Left ventricle myocardium inferior (tissue), 1 donor: ENCODE measurements at regions not wholly inside any gene's neighbourhood (a gene's known extent, or its start where the extent isn't known, plus 50 kb on each side); places are given as distances from the start of the nearest gene placed in this dataset.

ENCODE experiments used
- DNase-seq: peaks from one replicate; pipeline ENCODE4 v3.0.0-alpha.2; 2020
- H3K27ac ChIP-seq: fragments of 200-600 bp; replicated peaks from 2 replicates; pipeline ENCODE4 v1.8.0; 2021
- H3K27me3 ChIP-seq: fragments of 200-600 bp; 2 replicates; pipeline ENCODE4 v1.8.0; 2021; ENCODE audit warnings: low read depth
- H3K36me3 ChIP-seq: fragments of 200-600 bp; 2 replicates; pipeline ENCODE4 v1.8.0; 2021
- H3K4me1 ChIP-seq: fragments of 200-600 bp; 2 replicates; pipeline ENCODE4 v1.8.0; 2021
- H3K4me3 ChIP-seq: fragments of 200-600 bp; 2 replicates; pipeline ENCODE4 v1.8.0; 2021; ENCODE audit warnings: mild to moderate bottlenecking, moderate library complexity
- H3K9me3 ChIP-seq: fragments of 200-600 bp; replicated peaks from 2 replicates; pipeline ENCODE4 v1.8.0; 2021
- CTCF ChIP-seq: fragments of 200-600 bp; IDR thresholded peaks from 2 replicates; pipeline ENCODE4 v1.8.0; 2021; ENCODE audit warnings: antibody characterized with exemption, mild to moderate bottlenecking, borderline replicate concordance
- intact Hi-C: fragments of 100-400 bp; cut with micrococcal nuclease; formaldehyde crosslinking; loops from one replicate; pipeline ENCODE4 v1.11.0; 2022
- donor health status: DM: no; HTN: yes; CAD: no; lungs with severe emphysema.

- Histone ChIP-seq H3K9me3 (no peaks in the 10 kb centered on the region), H3K4me3 (no peak overlapping the region), H3K27me3 (no peaks in the 10 kb centered on the region), H3K4me1 (peaks cover 10% of the 10 kb centered on the region), H3K36me3 (no peaks in the 10 kb centered on the region), H3K27ac (no peak overlapping the region)
- no peak for TF ChIP-seq CTCF
- DNase-seq, result no peak
- intact Hi-C loops, result no loop called here
These were observed 103.0 kb upstream of the ZNF32 start for GRCh38 chr10:43751646-43752045.

- Histone ChIP-seq H3K36me3 (no peaks in the 10 kb centered on the region), H3K27ac (no peak overlapping the region), H3K27me3 (no peaks in the 10 kb centered on the region), H3K4me3 (no peak overlapping the region), H3K4me1 (peaks cover 10% of the 10 kb centered on the region), H3K9me3 (no peaks in the 10 kb centered on the region)
- intact Hi-C loops, result no loop called here
- DNase-seq, result no peak
- TF ChIP-seq CTCF, result no peak
These were observed 101.4 kb upstream of the ZNF32 start for GRCh38 chr10:43749940-43750552.

GRCh38 chr10:43749145-43749576 is 100.5 kb upstream of the ZNF32 start:
- no peaks in the 10 kb centered on the region for H3K9me3 ChIP-seq
- intact Hi-C loops, result no loop called here
- H3K27me3 ChIP-seq, result no peaks in the 10 kb centered on the region
- no peak overlapping the region for H3K27ac ChIP-seq
- no peaks in the 10 kb centered on the region for H3K36me3 ChIP-seq
- DNase-seq, result no peak
- no peak overlapping the region for H3K4me3 ChIP-seq
- peaks cover 10% of the 10 kb centered on the region for H3K4me1 ChIP-seq
- TF ChIP-seq CTCF, result no peak

- peaks cover 7% of the 10 kb centered on the region for H3K4me1 ChIP-seq
- intact Hi-C loops, result no loop called here
- no peak overlapping the region for H3K27ac ChIP-seq
- no peak for TF ChIP-seq CTCF
- H3K36me3 ChIP-seq, result no peaks in the 10 kb centered on the region
- no peak for DNase-seq
- no peaks in the 10 kb centered on the region for H3K9me3 ChIP-seq
- H3K4me3 ChIP-seq, result no peak overlapping the region
- H3K27me3 ChIP-seq, result no peaks in the 10 kb centered on the region
These were observed 99.9 kb upstream of the ZNF32 start for GRCh38 chr10:43748560-43748959.

- intact Hi-C loops, result no loop called here
- no peaks in the 10 kb centered on the region for H3K36me3 ChIP-seq
- no peaks in the 10 kb centered on the region for H3K4me1 ChIP-seq
- no peak for DNase-seq
- no peak overlapping the region for H3K27ac ChIP-seq
- no peak overlapping the region for H3K4me3 ChIP-seq
- H3K27me3 ChIP-seq, result no peaks in the 10 kb centered on the region
- TF ChIP-seq CTCF, result no peak
- no peaks in the 10 kb centered on the region for H3K9me3 ChIP-seq
These were observed 98.2 kb upstream of the ZNF32 start for GRCh38 chr10:43746906-43747305.

GRCh38 chr10:43739161-43739560 is 90.5 kb upstream of the ZNF32 start:
- Histone ChIP-seq H3K27ac (no peak overlapping the region), H3K9me3 (no peaks in the 10 kb centered on the region), H3K4me3 (no peak overlapping the region), H3K4me1 (no peaks in the 10 kb centered on the region), H3K36me3 (no peaks in the 10 kb centered on the region), H3K27me3 (no peaks in the 10 kb centered on the region)
- intact Hi-C loops, result no loop called here
- DNase-seq, result no peak
- no peak for TF ChIP-seq CTCF
